ENCODE measurements at regions not wholly inside any gene's neighbourhood (a gene's known extent, or its start where the extent isn't known, plus 50 kb on each side); places are given as distances from the start of the nearest gene placed in this dataset.
"Not testable (repeated sequence)": the region's sequence is repeated elsewhere in the genome, so short reads cannot be mapped to it uniquely, and the experiment has no call there.

GRCh38 chr12:7591531-7591930 lies 74.2 kb downstream of the APOBEC1 start:
- DNase-seq: no peak

GRCh38 chr12:7590085-7590484 lies 75.6 kb downstream of the APOBEC1 start:
- DNase-seq: not testable (repeated sequence)

DNA sequence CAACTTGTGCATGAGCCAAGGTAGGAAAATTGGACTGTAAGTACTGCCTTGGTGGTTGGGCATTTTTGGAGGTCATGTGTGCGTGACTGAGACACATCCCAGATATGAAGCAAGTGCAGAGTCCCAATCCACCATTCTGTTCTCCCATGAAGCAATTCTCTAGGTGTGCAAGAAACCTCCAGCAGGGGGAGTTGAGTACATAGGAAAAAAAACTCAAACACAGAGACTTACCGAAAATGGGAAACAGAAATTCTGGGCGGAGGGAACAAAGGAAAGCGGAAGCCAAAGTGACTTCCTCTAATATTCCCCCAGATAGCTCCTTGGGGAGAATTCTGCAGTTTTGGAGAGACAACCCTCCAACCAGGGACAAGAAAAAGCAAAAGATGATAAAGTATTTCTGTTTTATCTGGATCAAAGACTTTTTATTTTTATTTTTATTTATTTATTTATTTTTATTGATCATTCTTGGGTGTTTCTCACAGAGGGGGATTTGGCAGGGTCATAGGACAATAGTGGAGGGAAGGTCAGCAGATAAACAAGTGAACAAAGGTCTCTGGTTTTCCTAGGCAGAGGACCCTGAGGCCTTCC lies 76.9 kb downstream of the APOBEC1 start:
- DNase-seq: peak; percentile 44 to 56

DNA sequence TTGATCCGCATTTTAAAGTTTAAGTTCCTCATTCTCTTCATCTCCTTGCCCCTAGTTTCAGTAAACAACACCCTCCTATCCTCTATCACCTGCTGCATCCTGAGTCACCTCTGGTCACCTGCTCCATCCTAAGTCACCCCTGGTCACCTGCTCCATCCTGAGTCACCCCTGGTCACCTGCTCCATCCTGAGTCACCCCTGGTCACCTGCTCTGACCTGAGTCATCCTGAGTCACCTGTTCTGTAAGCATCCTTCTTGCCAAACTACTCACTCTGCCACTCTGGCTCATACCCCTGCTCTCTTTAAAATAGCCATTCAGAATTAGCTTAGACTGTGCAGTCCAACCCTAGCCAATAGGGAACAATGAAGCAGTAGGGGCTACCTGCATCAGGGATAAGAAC lies 80.6 kb upstream of the CD163 start:
- DNase-seq: not testable (repeated sequence)

- no peak for DNase-seq
Observed at GRCh38 chr12:7583471-7583870, 79.9 kb upstream of the CD163 start.

GRCh38 chr12:7582796-7583195 lies 79.2 kb upstream of the CD163 start:
- no peak for DNase-seq

GRCh38 chr12:7581625-7582024 lies 78.0 kb upstream of the CD163 start:
- DNase-seq: no peak

GRCh38 chr12:7581046-7581445 lies 77.5 kb upstream of the CD163 start:
- no peak for DNase-seq

- no peak for DNase-seq
Observed at GRCh38 chr12:7571257-7571656, 67.7 kb upstream of the CD163 start.

DNA sequence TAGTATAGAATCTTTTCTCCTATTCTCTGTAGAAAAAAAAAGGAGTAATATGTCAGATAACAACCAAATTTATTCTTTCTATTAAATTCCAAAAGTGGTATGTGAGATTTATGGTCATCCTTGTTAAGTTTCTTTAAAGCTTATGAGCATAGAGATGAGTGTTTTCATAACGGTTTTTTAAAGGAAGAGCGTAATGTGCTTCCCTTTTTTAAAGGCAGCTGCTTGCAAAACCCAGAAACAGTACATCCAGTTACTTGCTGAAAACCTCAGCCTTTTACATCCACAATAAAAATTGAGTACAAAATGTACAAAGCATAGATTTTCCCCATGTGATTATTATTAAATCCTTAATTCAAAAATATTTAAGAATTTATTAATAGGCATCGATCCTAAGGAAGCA lies 53.6 kb upstream of the CD163 start:
- DNase-seq: no peak

GRCh38 chr12:7555752-7556151 lies 52.2 kb upstream of the CD163 start:
- DNase-seq: no peak

GRCh38 chr12:7554831-7555230 lies 51.3 kb upstream of the CD163 start:
- not testable (repeated sequence) for DNase-seq

Measured in activated CD4-positive, alpha-beta T cell treated with anti-CD3 and anti-CD28 coated beads, Interleukin-2, amount 50 U/mL, for 48 hours (primary cell).